ENCODE measurements at regions not wholly inside any gene's neighbourhood (a gene's known extent, or its start where the extent isn't known, plus 50 kb on each side); places are given as distances from the start of the nearest gene placed in this dataset.

DNA sequence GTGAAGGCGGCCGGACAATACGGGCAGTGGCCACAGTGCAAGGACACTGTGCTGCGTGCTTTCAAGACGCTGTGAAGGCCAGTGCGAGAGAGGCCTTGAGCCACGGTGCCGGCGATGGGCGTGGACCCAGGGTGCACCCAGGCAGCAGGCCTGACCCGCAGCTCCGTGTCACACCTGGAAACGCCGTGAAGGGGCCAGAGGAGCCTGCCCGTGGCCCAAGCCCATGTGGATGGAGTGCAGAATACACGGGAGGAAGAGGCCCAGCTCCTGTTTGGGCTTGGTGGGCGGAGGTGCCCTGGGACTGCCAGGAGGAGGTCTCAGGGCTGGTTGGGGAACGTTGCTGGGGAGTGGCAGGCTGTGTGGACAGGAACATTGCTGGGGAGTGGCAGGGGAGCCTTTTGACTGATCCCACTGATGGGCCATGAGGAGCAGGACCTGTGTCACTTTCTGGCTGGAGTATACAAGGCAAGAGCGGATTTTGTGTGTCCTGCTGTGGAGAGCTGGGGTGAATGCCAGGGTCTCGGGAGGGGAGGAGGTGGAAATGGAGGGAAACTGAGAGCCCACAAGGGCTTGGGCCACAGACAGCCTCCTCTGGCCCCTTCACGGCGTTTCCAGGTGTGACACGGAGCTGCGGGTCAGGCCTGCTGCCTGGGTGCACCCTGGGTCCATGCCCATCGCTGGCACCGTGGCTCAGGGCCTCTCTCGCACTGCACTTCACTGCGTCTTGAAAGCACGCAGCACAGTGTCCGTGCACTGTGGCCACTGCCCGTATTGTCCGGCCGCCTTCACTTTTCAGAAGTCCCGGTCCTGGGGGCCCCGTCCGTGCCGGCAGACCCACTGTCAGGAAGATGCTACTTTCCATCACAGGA is 925.4 kb downstream of the BRD1 start:
- in situ Hi-C loops (cut with HindIII; ENCODE audit: low pct_unique_long_range_greater_than_20kb, low sequenced_read_pairs) (no loop called here), intact Hi-C loops (cut with micrococcal nuclease; ENCODE audit: unreplicated experiment) (no loop called here)
- no peak overlapping the region for H3K4me3 ChIP-seq (ENCODE audit: low read depth in 2 of 2, low read length in 2 of 2)
- H3K4me1 ChIP-seq (ENCODE audit: control insufficient read depth, insufficient read depth, low read length), result no peaks in the 10 kb centered on the region
- H3K36me3 ChIP-seq (ENCODE audit: control insufficient read depth, insufficient read depth, low read length), result no peaks in the 10 kb centered on the region
- no peak for ATAC-seq
- POLR2A ChIA-PET, result no interaction called here
- H3K27ac ChIP-seq (ENCODE audit: low read length), result no peak overlapping the region
- no peaks in the 10 kb centered on the region for H3K9me3 ChIP-seq (ENCODE audit: control insufficient read depth, insufficient read depth, low read depth, low read length)
- H3K27me3 ChIP-seq (ENCODE audit: control insufficient read depth, insufficient read depth, low read length), result no peaks in the 10 kb centered on the region; the same call in 1 of the 2 replicates
- no TSS peak for BruUV-seq (replicated peaks)
- DNase-seq (ENCODE audit: low read depth, low spot score), result no peak
- TF ChIP-seq, protein P1, sequence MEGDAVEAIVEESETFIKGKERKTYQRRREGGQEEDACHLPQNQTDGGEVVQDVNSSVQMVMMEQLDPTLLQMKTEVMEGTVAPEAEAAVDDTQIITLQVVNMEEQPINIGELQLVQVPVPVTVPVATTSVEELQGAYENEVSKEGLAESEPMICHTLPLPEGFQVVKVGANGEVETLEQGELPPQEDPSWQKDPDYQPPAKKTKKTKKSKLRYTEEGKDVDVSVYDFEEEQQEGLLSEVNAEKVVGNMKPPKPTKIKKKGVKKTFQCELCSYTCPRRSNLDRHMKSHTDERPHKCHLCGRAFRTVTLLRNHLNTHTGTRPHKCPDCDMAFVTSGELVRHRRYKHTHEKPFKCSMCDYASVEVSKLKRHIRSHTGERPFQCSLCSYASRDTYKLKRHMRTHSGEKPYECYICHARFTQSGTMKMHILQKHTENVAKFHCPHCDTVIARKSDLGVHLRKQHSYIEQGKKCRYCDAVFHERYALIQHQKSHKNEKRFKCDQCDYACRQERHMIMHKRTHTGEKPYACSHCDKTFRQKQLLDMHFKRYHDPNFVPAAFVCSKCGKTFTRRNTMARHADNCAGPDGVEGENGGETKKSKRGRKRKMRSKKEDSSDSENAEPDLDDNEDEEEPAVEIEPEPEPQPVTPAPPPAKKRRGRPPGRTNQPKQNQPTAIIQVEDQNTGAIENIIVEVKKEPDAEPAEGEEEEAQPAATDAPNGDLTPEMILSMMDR (IDR thresholded peaks at IDR 0.05), result no peak
- TF ChIP-seq POLR2AphosphoS5 (IDR thresholded peaks at IDR 0.05; ENCODE audit: low read depth, low read length), result no peak
- TF ChIP-seq TCF7L2 (IDR thresholded peaks at IDR 0.05; ENCODE audit: low read depth, low read length), result no peak
- TF ChIP-seq, protein P2, sequence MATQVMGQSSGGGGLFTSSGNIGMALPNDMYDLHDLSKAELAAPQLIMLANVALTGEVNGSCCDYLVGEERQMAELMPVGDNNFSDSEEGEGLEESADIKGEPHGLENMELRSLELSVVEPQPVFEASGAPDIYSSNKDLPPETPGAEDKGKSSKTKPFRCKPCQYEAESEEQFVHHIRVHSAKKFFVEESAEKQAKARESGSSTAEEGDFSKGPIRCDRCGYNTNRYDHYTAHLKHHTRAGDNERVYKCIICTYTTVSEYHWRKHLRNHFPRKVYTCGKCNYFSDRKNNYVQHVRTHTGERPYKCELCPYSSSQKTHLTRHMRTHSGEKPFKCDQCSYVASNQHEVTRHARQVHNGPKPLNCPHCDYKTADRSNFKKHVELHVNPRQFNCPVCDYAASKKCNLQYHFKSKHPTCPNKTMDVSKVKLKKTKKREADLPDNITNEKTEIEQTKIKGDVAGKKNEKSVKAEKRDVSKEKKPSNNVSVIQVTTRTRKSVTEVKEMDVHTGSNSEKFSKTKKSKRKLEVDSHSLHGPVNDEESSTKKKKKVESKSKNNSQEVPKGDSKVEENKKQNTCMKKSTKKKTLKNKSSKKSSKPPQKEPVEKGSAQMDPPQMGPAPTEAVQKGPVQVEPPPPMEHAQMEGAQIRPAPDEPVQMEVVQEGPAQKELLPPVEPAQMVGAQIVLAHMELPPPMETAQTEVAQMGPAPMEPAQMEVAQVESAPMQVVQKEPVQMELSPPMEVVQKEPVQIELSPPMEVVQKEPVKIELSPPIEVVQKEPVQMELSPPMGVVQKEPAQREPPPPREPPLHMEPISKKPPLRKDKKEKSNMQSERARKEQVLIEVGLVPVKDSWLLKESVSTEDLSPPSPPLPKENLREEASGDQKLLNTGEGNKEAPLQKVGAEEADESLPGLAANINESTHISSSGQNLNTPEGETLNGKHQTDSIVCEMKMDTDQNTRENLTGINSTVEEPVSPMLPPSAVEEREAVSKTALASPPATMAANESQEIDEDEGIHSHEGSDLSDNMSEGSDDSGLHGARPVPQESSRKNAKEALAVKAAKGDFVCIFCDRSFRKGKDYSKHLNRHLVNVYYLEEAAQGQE (IDR thresholded peaks at IDR 0.05; ENCODE audit: insufficient read depth in 1 of 2, low read depth in 2 of 2, low read length in 1 of 2), result no peak
- no peak for TF ChIP-seq SIN3A (IDR thresholded peaks at IDR 0.05; ENCODE audit: borderline replicate concordance, insufficient read depth, low read depth, low read length)
- CTCF ChIA-PET, result no interaction called here

DNA sequence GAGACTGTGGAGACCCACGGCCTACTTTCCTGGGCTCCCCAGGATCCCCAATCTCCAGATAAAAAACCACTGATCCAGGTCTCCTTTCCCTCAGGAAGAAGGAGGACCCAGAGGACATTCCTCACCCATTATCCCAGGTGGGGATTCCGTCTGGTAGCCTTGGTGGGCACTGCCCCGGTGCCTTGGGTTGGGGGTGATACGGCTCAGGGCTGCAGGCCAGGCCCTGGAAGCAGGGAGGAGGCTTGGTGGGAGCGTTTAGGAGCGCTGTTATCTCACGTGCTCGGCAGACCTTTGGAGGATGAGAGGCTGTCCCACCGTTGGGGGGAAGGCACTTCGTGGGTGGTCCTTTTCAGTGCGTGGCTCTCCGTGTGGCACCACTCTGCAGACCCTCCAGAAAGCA is 926.3 kb downstream of the BRD1 start:
- Histone ChIP-seq H3K4me3 (ENCODE audit: low read depth in 2 of 2, low read length in 2 of 2) (no peak overlapping the region), H3K9me3 (ENCODE audit: control insufficient read depth, insufficient read depth, low read depth, low read length) (no peaks in the 10 kb centered on the region), H3K27ac (ENCODE audit: low read length) (no peak overlapping the region), H3K27me3 (ENCODE audit: control insufficient read depth, insufficient read depth, low read length) (no peaks in the 10 kb centered on the region; the same call in 1 of the 2 replicates), H3K36me3 (ENCODE audit: control insufficient read depth, insufficient read depth, low read length) (no peaks in the 10 kb centered on the region), H3K4me1 (ENCODE audit: control insufficient read depth, insufficient read depth, low read length) (no peaks in the 10 kb centered on the region)
- no TSS peak for BruUV-seq (replicated peaks)
- no peak for ATAC-seq
- intact Hi-C loops (cut with micrococcal nuclease; ENCODE audit: unreplicated experiment), result no loop called here
- ChIA-PET CTCF (no interaction called here), POLR2A (interaction anchor here (0.6 kb wide), 1 partner anchor 35 kb away, joined by 7 read pairs; no protein-coding TSS in a partner anchor)
- TF ChIP-seq POLR2AphosphoS5 (IDR thresholded peaks at IDR 0.05; ENCODE audit: low read depth, low read length), result no peak
- TF ChIP-seq TCF7L2 (IDR thresholded peaks at IDR 0.05; ENCODE audit: low read depth, low read length), result no peak
- TF ChIP-seq, protein P1 (IDR thresholded peaks at IDR 0.05), result no peak
- TF ChIP-seq, protein P2 (IDR thresholded peaks at IDR 0.05; ENCODE audit: insufficient read depth in 1 of 2, low read depth in 2 of 2, low read length in 1 of 2), result no peak
- no peak for TF ChIP-seq SIN3A (IDR thresholded peaks at IDR 0.05; ENCODE audit: borderline replicate concordance, insufficient read depth, low read depth, low read length)
- DNase-seq (ENCODE audit: low read depth, low spot score), result no peak
- in situ Hi-C loops (cut with HindIII; ENCODE audit: low pct_unique_long_range_greater_than_20kb, low sequenced_read_pairs), result no loop called here

Measured in Panc1 (cell line).